BLaER1 (cell line): ENCODE measurements at regions not wholly inside any gene's neighbourhood (a gene's known extent, or its start where the extent isn't known, plus 50 kb on each side); places are given as distances from the start of the nearest gene placed in this dataset.

Experiments
- H3K27ac ChIP-seq: shearing (Covaris generic); formaldehyde crosslinking; 2 replicates; pipeline ENCODE4 v1.8.1; 2022
- H3K27me3 ChIP-seq: shearing (Covaris generic); formaldehyde crosslinking; 2 replicates; pipeline ENCODE4 v1.8.1; 2022
- H3K36me3 ChIP-seq: shearing (Covaris generic); formaldehyde crosslinking; 2 replicates; pipeline ENCODE4 v1.8.1; 2022
- H3K4me1 ChIP-seq: shearing (Covaris generic); formaldehyde crosslinking; 2 replicates; pipeline ENCODE4 v1.8.1; 2022
- H3K4me2 ChIP-seq: shearing (Covaris generic); formaldehyde crosslinking; 2 replicates; pipeline ENCODE4 v1.8.1; 2022
- H3K4me3 ChIP-seq: shearing (Covaris generic); formaldehyde crosslinking; 2 replicates; pipeline ENCODE4 v1.8.1; 2022
- H3K9ac ChIP-seq: shearing (Covaris generic); formaldehyde crosslinking; 2 replicates; pipeline ENCODE4 v1.8.1; 2022
- H3K9me3 ChIP-seq: shearing (Covaris generic); formaldehyde crosslinking; 2 replicates; pipeline ENCODE4 v1.8.1; 2022
- H4K20me1 ChIP-seq: shearing (Covaris generic); formaldehyde crosslinking; 2 replicates; pipeline ENCODE4 v1.8.1; 2022
- Cebpa-rat ChIP-seq: shearing (Covaris generic); IDR thresholded peaks from 2 replicates; pipeline ENCODE4 v1.8.1; 2022

DNA sequence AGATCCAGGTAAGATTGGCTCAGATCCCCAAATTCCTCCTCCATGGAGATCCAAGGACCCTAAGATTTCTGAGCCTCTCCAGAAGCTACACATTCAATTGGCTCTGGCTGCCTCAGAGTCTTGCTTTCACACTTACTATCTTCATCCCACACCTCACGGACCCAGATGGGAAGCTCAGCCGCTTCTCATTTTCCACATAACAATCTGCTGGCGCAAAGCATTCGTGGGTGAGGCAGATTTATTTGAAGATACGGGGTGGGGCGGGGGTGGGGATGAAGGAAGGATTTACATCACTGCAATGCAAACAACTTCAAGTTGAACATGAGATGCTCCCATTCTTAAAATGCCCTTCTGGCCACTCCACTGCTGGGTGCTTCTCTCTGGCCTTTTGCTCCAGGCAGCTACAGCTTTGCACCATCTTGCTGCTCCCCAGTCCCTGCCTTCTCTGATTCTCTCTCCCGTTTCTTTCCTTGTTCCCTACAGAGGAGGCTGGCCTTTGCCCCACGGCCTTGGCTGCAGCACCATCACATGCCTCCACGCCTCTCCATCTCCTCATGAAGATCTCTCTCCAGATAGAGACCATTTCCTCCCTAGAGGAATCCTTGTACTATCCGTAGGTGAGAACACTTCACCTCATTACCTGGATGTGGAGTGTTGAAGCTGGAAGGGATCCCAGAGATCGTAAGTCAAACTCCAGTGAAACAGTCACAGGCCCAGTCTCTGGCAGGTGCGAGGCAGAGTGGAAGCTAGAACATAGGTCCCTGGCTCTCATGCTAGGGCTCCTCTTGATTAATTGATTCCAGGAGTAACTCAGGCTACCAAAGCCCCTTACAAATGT lies 175.9 kb downstream of the RPLP1 start:
- no peaks in the 10 kb centered on the region for H3K36me3 ChIP-seq
- no peaks in the 10 kb centered on the region; the same call in 1 of the 2 replicates for H3K9me3 ChIP-seq
- H3K4me3 ChIP-seq: no peak overlapping the region
- no peak for TF ChIP-seq Cebpa-rat
- H4K20me1 ChIP-seq: no peaks in the 10 kb centered on the region
- H3K9ac ChIP-seq: no peak overlapping the region
- 0 out of 2 replicates have a peak, but pooled peaks cover 2% of the 10 kb centered on the region for H3K27me3 ChIP-seq
- H3K4me1 ChIP-seq: peaks cover 5% of the 10 kb centered on the region
- H3K4me2 ChIP-seq: no peak overlapping the region
- no peak overlapping the region for H3K27ac ChIP-seq

DNA sequence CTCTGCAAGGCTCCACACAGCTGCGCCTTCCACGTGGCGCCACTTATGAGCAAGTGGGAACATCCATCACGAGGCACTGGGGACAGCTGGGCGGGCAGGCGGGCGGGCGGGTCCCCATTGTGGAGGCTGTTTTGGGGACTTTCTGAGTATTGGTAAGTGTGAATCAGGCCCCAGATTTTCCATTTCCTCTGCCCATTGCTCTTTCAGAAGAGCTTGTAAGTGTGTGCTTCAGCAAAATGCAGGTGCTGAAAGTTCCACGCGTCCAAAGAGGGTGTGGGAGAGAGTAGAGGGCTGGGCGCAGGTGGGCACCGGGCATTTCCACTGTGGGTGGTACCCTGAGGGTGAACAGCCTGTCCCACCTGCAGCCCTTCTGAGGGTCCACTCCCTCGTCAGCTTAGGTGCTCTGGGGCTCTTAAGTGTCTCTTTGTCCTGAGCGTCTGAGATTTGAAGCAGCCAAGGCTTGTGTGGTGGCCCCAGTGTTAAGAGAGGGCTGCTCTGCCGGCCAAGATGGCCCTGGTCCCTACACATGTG lies 177.1 kb downstream of the RPLP1 start:
- H3K36me3 ChIP-seq: no peaks in the 10 kb centered on the region
- no peak overlapping the region for H3K4me2 ChIP-seq
- H3K4me3 ChIP-seq: no peak overlapping the region
- H3K27me3 ChIP-seq: 0 out of 2 replicates have a peak, but pooled peaks cover 2% of the 10 kb centered on the region
- no peaks in the 10 kb centered on the region for H4K20me1 ChIP-seq
- no peaks in the 10 kb centered on the region for H3K9me3 ChIP-seq
- H3K9ac ChIP-seq: no peak overlapping the region
- no peaks in the 10 kb centered on the region for H3K4me1 ChIP-seq
- TF ChIP-seq Cebpa-rat: no peak
- no peak overlapping the region for H3K27ac ChIP-seq

DNA sequence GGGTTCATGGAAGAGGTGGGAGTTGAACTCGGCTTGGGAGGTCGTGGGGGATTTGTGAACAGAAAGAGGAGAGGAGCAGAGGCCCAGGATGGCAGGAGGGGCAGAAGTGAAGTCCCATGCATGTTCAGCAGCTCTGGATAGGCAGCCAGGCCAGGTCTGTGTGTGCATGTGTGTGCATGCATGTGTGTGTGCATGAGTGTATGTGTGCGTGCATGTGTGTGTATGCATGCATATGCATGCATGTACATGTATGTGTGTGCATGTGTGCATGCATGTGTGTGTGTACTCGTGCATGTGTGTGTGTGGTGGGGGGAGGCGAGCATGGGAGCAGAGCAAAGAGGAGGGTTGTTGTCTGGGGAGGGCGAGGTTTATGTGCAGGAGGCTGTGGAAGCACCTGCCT lies 178.4 kb downstream of the RPLP1 start:
- 0 out of 2 replicates have a peak, but pooled peaks cover 2% of the 10 kb centered on the region for H3K27me3 ChIP-seq
- no peaks in the 10 kb centered on the region for H3K36me3 ChIP-seq
- no peaks in the 10 kb centered on the region for H3K4me1 ChIP-seq
- no peak overlapping the region for H3K27ac ChIP-seq
- H3K4me2 ChIP-seq: no peak overlapping the region
- H3K9ac ChIP-seq: no peak overlapping the region
- TF ChIP-seq Cebpa-rat: no peak
- no peaks in the 10 kb centered on the region for H3K9me3 ChIP-seq
- H3K4me3 ChIP-seq: no peak overlapping the region
- no peaks in the 10 kb centered on the region for H4K20me1 ChIP-seq

DNA sequence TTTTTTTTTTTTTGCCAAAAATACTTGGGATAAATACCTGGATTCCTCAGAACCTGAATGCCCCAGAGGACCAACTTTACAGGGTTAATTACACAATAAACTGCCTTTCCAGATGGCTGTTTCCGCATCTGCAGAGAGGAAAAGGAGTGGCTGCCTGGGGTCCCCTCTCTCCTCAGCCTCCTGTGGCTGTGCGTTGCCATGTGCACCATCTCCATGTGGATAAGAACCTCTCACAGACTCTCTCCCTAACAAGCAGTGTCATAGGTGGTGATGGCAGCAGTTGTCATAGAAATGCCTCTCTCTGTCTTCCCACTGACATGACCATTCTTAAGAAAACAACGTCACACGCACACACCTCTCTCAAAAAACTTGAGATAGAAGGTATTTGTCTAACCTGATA lies 179.4 kb downstream of the RPLP1 start:
- no peaks in the 10 kb centered on the region for H4K20me1 ChIP-seq
- H3K27me3 ChIP-seq: 0 out of 2 replicates have a peak, but pooled peaks cover 2% of the 10 kb centered on the region
- H3K9me3 ChIP-seq: no peaks in the 10 kb centered on the region
- H3K4me3 ChIP-seq: no peak overlapping the region
- no peak overlapping the region for H3K27ac ChIP-seq
- TF ChIP-seq Cebpa-rat: no peak
- no peak overlapping the region for H3K9ac ChIP-seq
- no peak overlapping the region for H3K4me2 ChIP-seq
- no peaks in the 10 kb centered on the region for H3K36me3 ChIP-seq
- no peaks in the 10 kb centered on the region for H3K4me1 ChIP-seq

DNA sequence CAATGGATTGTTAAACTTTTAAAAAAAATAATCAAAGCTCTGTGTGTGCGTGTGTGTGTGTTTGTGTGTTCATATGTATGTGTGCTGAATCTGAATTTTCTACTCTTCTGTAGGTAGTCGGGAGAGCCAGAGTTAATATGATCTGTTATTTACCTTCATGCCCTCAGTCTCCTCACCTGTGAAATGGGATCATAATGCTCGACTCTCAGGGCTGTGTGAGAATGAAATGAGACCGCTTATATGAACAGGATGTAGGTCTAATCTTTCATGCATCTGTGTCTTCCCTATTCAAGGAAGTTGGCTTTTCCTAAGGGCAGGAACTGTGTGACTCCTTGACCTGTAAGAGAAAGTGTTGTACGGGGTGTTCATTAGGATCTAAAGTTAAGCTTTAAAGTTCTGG lies 182.2 kb downstream of the RPLP1 start:
- no peak for TF ChIP-seq Cebpa-rat
- Histone ChIP-seq H3K4me2 (no peak overlapping the region), H3K9ac (no peak overlapping the region), H4K20me1 (no peaks in the 10 kb centered on the region), H3K4me3 (no peak overlapping the region), H3K9me3 (no peaks in the 10 kb centered on the region), H3K36me3 (no peaks in the 10 kb centered on the region), H3K27ac (no peak overlapping the region), H3K4me1 (no peaks in the 10 kb centered on the region), H3K27me3 (0 out of 2 replicates have a peak, but pooled peaks cover 2% of the 10 kb centered on the region)

DNA sequence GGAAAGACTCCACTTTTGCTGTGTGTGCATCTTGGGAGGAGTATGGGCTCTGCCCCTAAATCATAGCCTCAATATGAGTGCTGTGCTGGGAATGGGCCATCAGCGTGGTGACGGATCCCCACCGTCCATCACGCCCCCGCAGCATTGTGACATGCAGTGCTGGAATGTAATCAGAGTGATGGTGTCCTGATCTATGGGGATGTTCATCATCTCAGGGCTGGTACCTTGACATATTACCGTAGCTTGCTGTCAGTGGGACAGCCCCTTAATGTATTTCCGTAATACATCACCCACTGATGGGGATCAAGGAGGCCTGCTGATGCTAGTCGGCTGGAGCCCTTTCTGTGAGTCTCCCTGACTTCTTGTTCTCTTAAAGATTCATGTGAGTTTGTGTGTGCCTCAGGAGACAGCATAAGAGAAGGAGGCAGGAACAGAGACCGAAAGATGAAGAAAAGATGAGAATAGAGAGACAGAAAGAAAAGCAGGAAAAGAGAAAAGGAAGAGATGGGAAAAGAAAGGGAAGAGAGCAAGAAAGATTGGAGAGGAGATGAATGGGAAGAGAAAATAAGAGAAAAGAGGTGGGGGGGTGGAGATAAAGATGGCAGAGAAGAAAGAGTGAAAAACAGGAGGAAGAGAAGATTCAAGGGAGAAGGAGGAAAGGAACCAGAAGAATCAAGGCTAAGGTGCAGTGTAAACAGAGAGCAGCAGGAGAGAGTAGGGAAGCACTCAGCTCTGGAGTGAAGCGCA lies 183.7 kb downstream of the RPLP1 start:
- H3K4me2 ChIP-seq: no peak overlapping the region
- TF ChIP-seq Cebpa-rat: no peak
- no peaks in the 10 kb centered on the region for H3K4me1 ChIP-seq
- no peak overlapping the region for H3K4me3 ChIP-seq
- no peak overlapping the region for H3K27ac ChIP-seq
- H3K27me3 ChIP-seq: 0 out of 2 replicates have a peak, but pooled peaks cover 2% of the 10 kb centered on the region
- no peak overlapping the region for H3K9ac ChIP-seq
- H4K20me1 ChIP-seq: no peaks in the 10 kb centered on the region
- peaks cover 3% of the 10 kb centered on the region; the same call in 1 of the 2 replicates for H3K9me3 ChIP-seq
- H3K36me3 ChIP-seq: no peaks in the 10 kb centered on the region

DNA sequence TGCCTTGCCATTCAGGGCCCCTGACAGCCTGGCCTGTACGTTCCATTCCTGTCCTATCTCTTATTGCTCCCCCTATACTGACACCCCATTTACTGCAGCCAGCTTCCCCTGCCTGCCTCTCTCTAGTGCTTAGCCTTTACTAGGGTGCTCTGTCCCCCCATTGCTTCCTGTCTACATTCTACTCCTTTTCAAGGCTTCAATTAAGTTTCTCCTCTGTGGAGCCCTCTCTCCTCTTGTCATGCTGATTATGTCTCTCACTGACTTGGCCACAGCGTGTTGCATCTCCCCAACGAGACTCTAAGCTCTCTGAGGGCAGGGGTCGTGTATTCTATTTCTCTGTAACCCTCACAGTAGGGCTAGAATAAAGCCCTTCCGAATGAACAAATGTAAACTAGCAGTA lies 185.2 kb downstream of the RPLP1 start:
- H3K9me3 ChIP-seq: peaks cover 3% of the 10 kb centered on the region; the same call in 1 of the 2 replicates
- no peak overlapping the region for H3K27ac ChIP-seq
- no peak for TF ChIP-seq Cebpa-rat
- no peak overlapping the region for H3K9ac ChIP-seq
- no peaks in the 10 kb centered on the region for H3K4me1 ChIP-seq
- no peak overlapping the region for H3K4me3 ChIP-seq
- H3K4me2 ChIP-seq: no peak overlapping the region
- no peaks in the 10 kb centered on the region for H3K36me3 ChIP-seq
- H4K20me1 ChIP-seq: no peaks in the 10 kb centered on the region
- H3K27me3 ChIP-seq: no peaks in the 10 kb centered on the region

DNA sequence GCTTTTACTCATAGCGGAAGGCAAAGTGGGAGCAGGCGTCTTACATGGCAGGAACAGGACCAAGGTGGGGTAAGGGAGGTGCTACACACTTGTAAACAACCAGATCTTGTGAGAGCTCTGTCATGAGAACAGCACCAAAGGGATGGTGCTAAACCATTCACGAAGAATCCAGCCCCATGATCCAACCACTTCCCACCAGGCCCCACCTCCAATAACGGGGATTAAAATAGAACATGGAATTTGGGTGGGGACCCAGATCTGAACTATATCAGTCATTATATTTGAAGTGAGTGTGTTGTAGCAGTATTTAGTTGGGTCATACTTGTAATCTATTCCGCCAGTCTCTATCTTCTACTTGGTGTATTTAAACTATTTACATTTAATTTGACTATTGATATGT lies 190.9 kb downstream of the RPLP1 start:
- Histone ChIP-seq H3K9ac (no peak overlapping the region), H3K4me3 (no peak overlapping the region), H3K27me3 (peaks cover 15% of the 10 kb centered on the region), H3K4me1 (peaks cover 6% of the 10 kb centered on the region; the same call in 1 of the 2 replicates), H3K27ac (no peak overlapping the region), H3K4me2 (no peak overlapping the region), H4K20me1 (no peaks in the 10 kb centered on the region; the same call in 1 of the 2 replicates), H3K36me3 (no peaks in the 10 kb centered on the region), H3K9me3 (peaks cover 3% of the 10 kb centered on the region; the same call in 1 of the 2 replicates)
- TF ChIP-seq Cebpa-rat: no peak

DNA sequence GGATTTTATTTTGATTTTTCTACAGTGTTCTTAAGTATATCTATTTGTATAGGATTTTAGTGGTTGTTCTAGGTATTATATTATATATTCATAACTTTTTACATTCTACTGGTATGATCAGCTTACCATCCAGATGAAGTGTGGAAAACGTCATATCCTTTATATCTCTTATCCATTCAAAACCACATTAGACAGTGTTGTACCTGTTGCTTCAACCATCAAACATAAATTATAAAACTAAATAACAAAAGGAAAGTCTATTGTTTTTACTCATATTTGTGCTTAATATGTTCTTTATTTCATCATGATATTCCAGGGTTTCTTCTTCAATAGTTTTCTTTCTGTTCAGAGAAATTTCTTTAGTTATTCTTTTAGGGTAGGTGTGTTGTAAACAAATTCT lies 191.4 kb downstream of the RPLP1 start:
- H3K9ac ChIP-seq: no peak overlapping the region

More for the DNA sequence above, 191.4 kb downstream of the RPLP1 start:
- Histone ChIP-seq H3K9me3 (peaks cover 3% of the 10 kb centered on the region; the same call in 1 of the 2 replicates), H3K4me3 (no peak overlapping the region), H4K20me1 (no peaks in the 10 kb centered on the region; the same call in 1 of the 2 replicates), H3K4me1 (peaks cover 10% of the 10 kb centered on the region; the same call in 1 of the 2 replicates), H3K4me2 (no peak overlapping the region), H3K27ac (no peak overlapping the region), H3K36me3 (no peaks in the 10 kb centered on the region), H3K27me3 (peaks cover 20% of the 10 kb centered on the region)
- TF ChIP-seq Cebpa-rat: no peak
